DND-41 (cell line): ENCODE measurements at regions not wholly inside any gene's neighbourhood (a gene's known extent, or its start where the extent isn't known, plus 50 kb on each side); places are given as distances from the start of the nearest gene placed in this dataset.

Experiments
- ATAC-seq: fragments of 200-7000 bp; cut with Tn5 transposase; 3 replicates; pipeline ENCODE4 v1.9.1; 2021; ENCODE audit warnings: low read depth; ENCODE audit not compliant: insufficient read depth
- DNase-seq: peaks from one replicate; pipeline ENCODE4 v3.0.0-alpha.2; 2020
- H2AFZ ChIP-seq: 2 replicates; pipeline ENCODE4 v1.6.0; 2012; ENCODE audit warnings: low read depth, low read length
- H3K27ac ChIP-seq: 2 replicates; pipeline ENCODE4 v1.5.1; 2012; ENCODE audit warnings: low read length, inconsistent platforms
- H3K27me3 ChIP-seq: fragments of 200-600 bp; sonication (generic); 2 replicates; pipeline ENCODE4 v1.6.0; 2012; ENCODE audit warnings: low read length, mild to moderate bottlenecking, inconsistent platforms; ENCODE audit not compliant: insufficient read depth, poor library complexity
- H3K36me3 ChIP-seq: 2 replicates; pipeline ENCODE4 v1.5.1; 2012; ENCODE audit warnings: low read length, inconsistent platforms; ENCODE audit not compliant: insufficient read depth
- H3K4me1 ChIP-seq: 2 replicates; pipeline ENCODE4 v1.5.1; 2012; ENCODE audit warnings: mild to moderate bottlenecking, low read length; ENCODE audit not compliant: insufficient read depth
- H3K4me2 ChIP-seq: 2 replicates; pipeline ENCODE4 v1.6.0; 2012; ENCODE audit warnings: mild to moderate bottlenecking, moderate library complexity, low read length, inconsistent platforms; ENCODE audit not compliant: insufficient read depth
- H3K4me3 ChIP-seq, 2 experiments: fragments of 200-600 bp in 1 of 2; shearing (Covaris generic) in 1 of 2; 2 replicates each; pipeline ENCODE4 v1.5.1; 2012 to 2016; ENCODE audit warnings: inconsistent platforms in 2 of 2, low read length in 2 of 2, mild to moderate bottlenecking in 2 of 2, low read depth in 1 of 2, moderate library complexity in 1 of 2
- H3K79me2 ChIP-seq: 2 replicates; pipeline ENCODE4 v1.6.0; 2012; ENCODE audit warnings: low read length, inconsistent platforms; ENCODE audit not compliant: insufficient read depth
- H3K9ac ChIP-seq: 2 replicates; pipeline ENCODE4 v1.6.0; 2012; ENCODE audit warnings: low read depth, mild to moderate bottlenecking, inconsistent platforms, low read length, moderate library complexity
- H3K9me3 ChIP-seq: 2 replicates; pipeline ENCODE4 v1.5.1; 2012; ENCODE audit warnings: low read length, moderate library complexity, mild to moderate bottlenecking, inconsistent platforms; ENCODE audit not compliant: insufficient read depth, severe bottlenecking
- H4K20me1 ChIP-seq: 2 replicates; pipeline ENCODE4 v1.6.0; 2012; ENCODE audit warnings: low read length; ENCODE audit not compliant: insufficient read depth
- CTCF ChIP-seq: IDR thresholded peaks from 2 replicates; pipeline ENCODE4 v1.5.1; 2012; ENCODE audit warnings: borderline replicate concordance, low read length, moderate library complexity, mild to moderate bottlenecking; ENCODE audit not compliant: poor library complexity, severe bottlenecking; ENCODE audit errors: extremely low read depth
- EZH2 ChIP-seq: IDR thresholded peaks from 3 replicates; pipeline ENCODE4 v1.6.1; 2012; ENCODE audit warnings: borderline replicate concordance, low read depth, mild to moderate bottlenecking, moderate library complexity, low read length, inconsistent platforms; ENCODE audit not compliant: severe bottlenecking

GRCh38 chr6:163942790-163943189 is 528.3 kb downstream of the QKI start:
- no peak overlapping the region for H3K4me2 ChIP-seq
- DNase-seq = no peak
- ATAC-seq = no peak
- no peaks in the 10 kb centered on the region for H3K27me3 ChIP-seq
- no peaks in the 10 kb centered on the region for H3K4me1 ChIP-seq
- H3K4me3 ChIP-seq = no peak overlapping the region
- no peaks in the 10 kb centered on the region for H3K9me3 ChIP-seq
- no peaks in the 10 kb centered on the region for H3K36me3 ChIP-seq
- no peak overlapping the region for H3K9ac ChIP-seq
- no peak overlapping the region for H3K27ac ChIP-seq
- no peaks in the 10 kb centered on the region for H3K79me2 ChIP-seq
- TF ChIP-seq EZH2 (no peak), CTCF (no peak)
- H2AFZ ChIP-seq = no peak overlapping the region
- H4K20me1 ChIP-seq = no peaks in the 10 kb centered on the region

- Histone ChIP-seq H3K36me3 (no peaks in the 10 kb centered on the region), H3K27ac (no peak overlapping the region), H4K20me1 (no peaks in the 10 kb centered on the region), H3K27me3 (no peaks in the 10 kb centered on the region), H3K9me3 (no peaks in the 10 kb centered on the region), H3K79me2 (no peaks in the 10 kb centered on the region), H3K9ac (no peak overlapping the region), H3K4me1 (no peaks in the 10 kb centered on the region), H2AFZ (no peak overlapping the region), H3K4me2 (no peak overlapping the region), H3K4me3 (no peak overlapping the region)
- TF ChIP-seq CTCF (no peak), EZH2 (no peak)
- ATAC-seq = no peak
- DNase-seq = no peak
Observed at GRCh38 chr6:163941624-163941976, 527.1 kb downstream of the QKI start.

- H3K27ac ChIP-seq = no peak overlapping the region
- no peaks in the 10 kb centered on the region for H3K4me1 ChIP-seq
- H3K27me3 ChIP-seq = no peaks in the 10 kb centered on the region
- no peaks in the 10 kb centered on the region for H4K20me1 ChIP-seq
- no peak overlapping the region for H2AFZ ChIP-seq
- H3K36me3 ChIP-seq = no peaks in the 10 kb centered on the region
- no peak overlapping the region for H3K9ac ChIP-seq
- H3K9me3 ChIP-seq = no peaks in the 10 kb centered on the region
- H3K79me2 ChIP-seq = no peaks in the 10 kb centered on the region
- DNase-seq (no peak), ATAC-seq (no peak)
- H3K4me2 ChIP-seq = no peak overlapping the region
- no peak overlapping the region for H3K4me3 ChIP-seq
- no peak for TF ChIP-seq EZH2
- TF ChIP-seq CTCF = no peak
Observed at GRCh38 chr6:163940705-163941623, 526.4 kb downstream of the QKI start.
